OCI-LY3 (cell line): ENCODE measurements at regions not wholly inside any gene's neighbourhood (a gene's known extent, or its start where the extent isn't known, plus 50 kb on each side); places are given as distances from the start of the nearest gene placed in this dataset.

Experiments used
- H2AFZ ChIP-seq: fragments of 200-600, 300-600 bp; shearing (Covaris generic); 2 replicates; pipeline ENCODE4 v1.6.0; 2014; ENCODE audit warnings: antibody characterized with exemption, low read depth, low read length
- H3K27ac ChIP-seq: fragments of 200-600, 300-600 bp; sonication (generic); 2 replicates; pipeline ENCODE4 v1.5.1; 2014; ENCODE audit warnings: mild to moderate bottlenecking, low read length, moderate library complexity, mixed read lengths
- H3K27me3 ChIP-seq: fragments of 200-600, 300-600 bp; sonication (generic); 2 replicates; pipeline ENCODE4 v1.6.1; 2014; ENCODE audit warnings: low read depth, low read length, mixed read lengths
- H3K36me3 ChIP-seq: fragments of 200-600, 300-600 bp; sonication (generic); replicated peaks from 2 replicates; pipeline ENCODE3; 2014; ENCODE audit warnings: low read depth, low read length, mixed read lengths
- H3K4me1 ChIP-seq: fragments of 300-600, 200-600 bp; sonication (generic); 2 replicates; pipeline ENCODE4 v1.6.1; 2014; ENCODE audit warnings: low read length, mixed read lengths
- H3K4me2 ChIP-seq: fragments of 200-600, 300-600 bp; sonication (generic); 2 replicates; pipeline ENCODE4 v1.6.1; 2014; ENCODE audit warnings: low read length, mixed read lengths
- H3K4me3 ChIP-seq: fragments of 300-600, 200-600 bp; sonication (generic); 2 replicates; pipeline ENCODE4 v1.5.1; 2014; ENCODE audit warnings: antibody characterized with exemption, mild to moderate bottlenecking, low read length, moderate library complexity
- H3K79me2 ChIP-seq: fragments of 300-600, 200-600 bp; shearing (Covaris generic); 2 replicates; pipeline ENCODE4 v1.6.1; 2014; ENCODE audit warnings: mild to moderate bottlenecking, low read length, mixed read lengths
- H3K9ac ChIP-seq: fragments of 300-600, 200-600 bp; shearing (Covaris generic); 2 replicates; pipeline ENCODE4 v1.6.0; 2014; ENCODE audit warnings: mild to moderate bottlenecking, low read length, moderate library complexity
- H3K9me3 ChIP-seq: fragments of 200-600, 300-600 bp; shearing (Covaris generic); 2 replicates; pipeline ENCODE4 v1.6.1; 2014; ENCODE audit warnings: low read length, mixed read lengths; ENCODE audit not compliant: insufficient read depth
- H4K20me1 ChIP-seq: fragments of 200-600, 300-600 bp; sonication (generic); 2 replicates; pipeline ENCODE4 v1.6.1; 2016; ENCODE audit warnings: low read length, mixed read lengths; ENCODE audit not compliant: insufficient read depth
- CTCF ChIP-seq: fragments of 200-600, 300-600 bp; sonication (generic); IDR thresholded peaks from 2 replicates; pipeline ENCODE4 v1.5.1; 2014; ENCODE audit warnings: antibody characterized with exemption, low read length, low read depth
- EZH2phosphoT487 ChIP-seq: fragments of 200-600 bp; shearing (Covaris generic); IDR thresholded peaks from 2 replicates; pipeline ENCODE4 v1.6.1; 2018; ENCODE audit warnings: antibody characterized with exemption, mixed run types, low read depth

GRCh38 chr5:174972291-174972690 is 247.9 kb downstream of the MSX2 start:
- no peak overlapping the region for H3K27ac ChIP-seq
- no peak overlapping the region for H3K4me3 ChIP-seq
- H3K79me2 ChIP-seq: no peaks in the 10 kb centered on the region
- no peak overlapping the region for H2AFZ ChIP-seq
- no peaks in the 10 kb centered on the region for H3K36me3 ChIP-seq
- H3K9ac ChIP-seq: no peak overlapping the region
- no peaks in the 10 kb centered on the region for H3K9me3 ChIP-seq
- no peaks in the 10 kb centered on the region for H4K20me1 ChIP-seq
- no peak for TF ChIP-seq CTCF
- TF ChIP-seq EZH2phosphoT487: no peak
- no peaks in the 10 kb centered on the region for H3K27me3 ChIP-seq
- no peak overlapping the region for H3K4me2 ChIP-seq
- H3K4me1 ChIP-seq: no peaks in the 10 kb centered on the region

DNA sequence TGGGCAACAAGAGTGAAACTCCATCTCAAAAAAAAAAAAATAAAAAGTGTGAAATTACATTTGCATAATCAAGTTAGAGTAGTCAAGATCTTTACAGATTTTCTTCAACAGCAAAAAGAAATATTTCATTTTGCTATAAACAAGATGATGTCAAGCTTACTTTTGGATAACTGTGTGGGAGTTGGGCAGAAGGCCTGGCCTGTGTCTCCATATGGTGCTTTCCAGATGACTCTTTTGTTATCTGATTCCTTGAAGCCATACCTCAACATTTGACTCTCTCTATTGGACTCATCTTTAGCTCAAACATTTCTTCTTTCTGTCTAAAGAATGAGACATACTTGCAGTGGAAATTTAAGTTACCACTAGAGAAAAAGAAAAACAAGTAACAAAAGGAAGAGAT is 246.8 kb downstream of the MSX2 start:
- Histone ChIP-seq H3K4me1 (no peaks in the 10 kb centered on the region), H3K4me3 (no peak overlapping the region), H3K36me3 (no peaks in the 10 kb centered on the region), H3K4me2 (no peak overlapping the region), H3K9ac (no peak overlapping the region), H3K27me3 (no peaks in the 10 kb centered on the region), H2AFZ (no peak overlapping the region), H4K20me1 (no peaks in the 10 kb centered on the region), H3K9me3 (0 out of 2 replicates have a peak, but pooled peaks cover 2% of the 10 kb centered on the region), H3K27ac (no peak overlapping the region), H3K79me2 (no peaks in the 10 kb centered on the region)
- TF ChIP-seq EZH2phosphoT487 (no peak), CTCF (no peak)

DNA sequence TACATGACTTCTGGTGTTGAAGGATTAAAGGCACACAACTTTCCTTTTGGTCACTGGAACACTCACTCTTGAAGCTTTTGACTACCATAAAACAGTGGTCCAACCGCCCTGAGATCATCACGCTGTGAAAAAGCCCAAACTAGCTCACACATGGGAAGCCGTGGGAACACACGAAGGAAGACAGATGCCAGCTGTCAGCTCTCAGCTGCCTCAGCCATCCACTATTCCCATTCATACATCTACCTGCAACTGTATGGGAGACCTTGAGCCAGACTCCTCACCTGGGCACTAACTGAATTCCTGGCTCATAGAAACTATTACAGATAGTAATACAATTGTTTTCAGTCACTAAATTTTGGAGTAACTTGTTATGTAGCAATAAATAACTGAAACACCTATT is 246.1 kb downstream of the MSX2 start:
- no peaks in the 10 kb centered on the region for H4K20me1 ChIP-seq
- no peak overlapping the region for H3K4me3 ChIP-seq
- H3K9ac ChIP-seq: no peak overlapping the region
- no peak overlapping the region for H2AFZ ChIP-seq
- TF ChIP-seq CTCF (no peak), EZH2phosphoT487 (no peak)
- H3K27me3 ChIP-seq: no peaks in the 10 kb centered on the region
- no peak overlapping the region for H3K4me2 ChIP-seq
- no peak overlapping the region for H3K27ac ChIP-seq
- no peaks in the 10 kb centered on the region for H3K36me3 ChIP-seq
- H3K4me1 ChIP-seq: no peaks in the 10 kb centered on the region
- H3K9me3 ChIP-seq: 0 out of 2 replicates have a peak, but pooled peaks cover 2% of the 10 kb centered on the region
- no peaks in the 10 kb centered on the region for H3K79me2 ChIP-seq

- Histone ChIP-seq H3K9me3 (no peaks in the 10 kb centered on the region), H3K4me1 (no peaks in the 10 kb centered on the region), H3K36me3 (no peaks in the 10 kb centered on the region), H3K4me2 (no peak overlapping the region), H3K79me2 (no peaks in the 10 kb centered on the region), H3K9ac (no peak overlapping the region), H4K20me1 (no peaks in the 10 kb centered on the region), H3K4me3 (no peak overlapping the region), H2AFZ (no peak overlapping the region), H3K27me3 (no peaks in the 10 kb centered on the region), H3K27ac (no peak overlapping the region)
- TF ChIP-seq CTCF (no peak), EZH2phosphoT487 (no peak)
Measured at GRCh38 chr5:174953871-174954270, 229.5 kb downstream of the MSX2 start.
